Testis (tissue), 2 donors: ENCODE measurements at regions not wholly inside any gene's neighbourhood (a gene's known extent, or its start where the extent isn't known, plus 50 kb on each side); places are given as distances from the start of the nearest gene placed in this dataset.

Experiments
- DNase-seq: peaks from one replicate; pipeline ENCODE4 v3.0.0-alpha.2; 2019
- H3K27ac ChIP-seq, 2 donors: fragments of 200-600 bp; sonication (generic); one replicate each; pipeline ENCODE4 v1.5.1; 2019
- H3K27me3 ChIP-seq: fragments of 200-600 bp; sonication (generic); one replicate; pipeline ENCODE4 v1.5.1; 2019
- H3K36me3 ChIP-seq: fragments of 200-600 bp; sonication (generic); one replicate; pipeline ENCODE4 v1.5.1; 2017; ENCODE audit warnings: low read depth; ENCODE audit errors: missing control alignments
- H3K4me1 ChIP-seq: fragments of 200-600 bp; sonication (generic); one replicate; pipeline ENCODE4 v1.5.1; 2019
- H3K4me3 ChIP-seq, 2 donors: fragments of 200-600 bp; sonication (generic); one replicate each; pipeline ENCODE4 v1.5.1; 2017 to 2019
- H3K9me3 ChIP-seq: fragments of 200-600 bp; sonication (generic); one replicate; pipeline ENCODE4 v1.5.1; 2017
- CTCF ChIP-seq, 3 experiments: fragments of 450-650 bp in 2 of 3; fragments of 200-600 bp in 1 of 3; sonication (generic) in 1 of 3; IDR thresholded peaks; one replicate each; pipeline ENCODE4 v1.5.1; 2016 to 2019; ENCODE audit warnings: antibody characterized with exemption in 3 of 3, mild to moderate bottlenecking in 2 of 3, moderate library complexity in 1 of 3
- POLR2A ChIP-seq: fragments of 450-650 bp; IDR thresholded peaks from one replicate; pipeline ENCODE4 v1.6.1; 2017; ENCODE audit warnings: antibody characterized with exemption, mild to moderate bottlenecking, moderate library complexity
- WGBS, 2 donors: methylation state at CpG; one replicate each; pipeline ENCODE4 v1.1.5; 2018; 5-methylcytosine and 5-hydroxymethylcytosine counted together
- intact Hi-C: fragments of 100-400 bp; cut with DNase I; formaldehyde crosslinking; loops from one replicate; pipeline ENCODE4 v1.15.1; 2023; ENCODE audit warnings: low total_unique reads

GRCh38 chr3:17947833-17948232, 205.4 kb upstream of the TBC1D5 start:
- Histone ChIP-seq H3K27me3 (no peaks in the 10 kb centered on the region), H3K27ac (no peak overlapping the region), H3K4me3 (no peak overlapping the region), H3K9me3 (no peaks in the 10 kb centered on the region), H3K36me3 (no peaks in the 10 kb centered on the region), H3K4me1 (no peaks in the 10 kb centered on the region)
- no peak for TF ChIP-seq POLR2A
- TF ChIP-seq CTCF (IDR thresholded peaks at IDR 0.05), result no peak
- DNase-seq, result no peak
- intact Hi-C loops, result no loop called here

GRCh38 chr3:17946619-17947018, 204.2 kb upstream of the TBC1D5 start:
- intact Hi-C loops, result no loop called here
- Histone ChIP-seq H3K27me3 (no peaks in the 10 kb centered on the region), H3K9me3 (no peaks in the 10 kb centered on the region), H3K36me3 (no peaks in the 10 kb centered on the region), H3K4me3 (no peak overlapping the region), H3K27ac (no peak overlapping the region), H3K4me1 (no peaks in the 10 kb centered on the region)
- 53 to 56% methylated on average over 6 of the region's 6 CpGs for WGBS, 2 donors
- DNase-seq, result no peak
- no peak for TF ChIP-seq POLR2A
- no peak for TF ChIP-seq CTCF (IDR thresholded peaks at IDR 0.05)

- Histone ChIP-seq H3K27me3 (no peaks in the 10 kb centered on the region), H3K4me1 (no peaks in the 10 kb centered on the region), H3K27ac (no peak overlapping the region), H3K9me3 (no peaks in the 10 kb centered on the region), H3K4me3 (no peak overlapping the region), H3K36me3 (no peaks in the 10 kb centered on the region)
- no peak for DNase-seq
- intact Hi-C loops, result no loop called here
- TF ChIP-seq CTCF (IDR thresholded peaks at IDR 0.05) (no peak), POLR2A (no peak)
- WGBS, 2 donors, result 76 to 77% methylated on average over 6 of the region's 6 CpGs
These were observed 203.5 kb upstream of the TBC1D5 start for GRCh38 chr3:17945799-17946399.

GRCh38 chr3:17945018-17945798, 202.8 kb upstream of the TBC1D5 start:
- no peak for TF ChIP-seq POLR2A
- no peak for TF ChIP-seq CTCF (IDR thresholded peaks at IDR 0.05)
- WGBS, 2 donors, result 56 to 57% methylated on average over 2 of the region's 2 CpGs

GRCh38 chr3:17942856-17943255, 200.4 kb upstream of the TBC1D5 start:
- TF ChIP-seq POLR2A, result no peak
- TF ChIP-seq CTCF (IDR thresholded peaks at IDR 0.05), result no peak
- no peak for DNase-seq
- WGBS, 2 donors, result 92 to 94% methylated on average over 2 of the region's 2 CpGs

More at GRCh38 chr3:17945018-17945798, 202.8 kb upstream of the TBC1D5 start:
- intact Hi-C loops, result no loop called here
- H3K4me3 ChIP-seq, result no peak overlapping the region
- H3K36me3 ChIP-seq, result no peaks in the 10 kb centered on the region
- no peak for DNase-seq
- H3K27me3 ChIP-seq, result no peaks in the 10 kb centered on the region
- no peaks in the 10 kb centered on the region for H3K4me1 ChIP-seq
- H3K9me3 ChIP-seq, result no peaks in the 10 kb centered on the region
- no peak overlapping the region for H3K27ac ChIP-seq

More at GRCh38 chr3:17942856-17943255, 200.4 kb upstream of the TBC1D5 start:
- intact Hi-C loops, result no loop called here
- H3K27ac ChIP-seq, result no peak overlapping the region
- no peaks in the 10 kb centered on the region for H3K36me3 ChIP-seq
- no peaks in the 10 kb centered on the region for H3K4me1 ChIP-seq
- no peaks in the 10 kb centered on the region for H3K27me3 ChIP-seq
- H3K4me3 ChIP-seq, result no peak overlapping the region
- no peaks in the 10 kb centered on the region for H3K9me3 ChIP-seq
